DMS153 treated with DMSO at 0.1 percent for 48 hours (cell line): ENCODE measurements at regions not wholly inside any gene's neighbourhood (a gene's known extent, or its start where the extent isn't known, plus 50 kb on each side); places are given as distances from the start of the nearest gene placed in this dataset.

Experiments
- DNase-seq: peaks from one replicate; lab custom pipeline; 2025; ENCODE audit not compliant: unreplicated experiment; lab: John Stamatoyannopoulos, UW

- no peak for DNase-seq
Measured at GRCh38 chr4:19010761-19011160, 989.2 kb upstream of the LCORL start.

- no peak for DNase-seq
Measured at GRCh38 chr4:19009881-19010280, 988.3 kb upstream of the LCORL start.

- DNase-seq = no peak
Measured at GRCh38 chr4:19005211-19005610, 983.7 kb upstream of the LCORL start.

- DNase-seq = no peak
Measured at GRCh38 chr4:19002170-19002569, 980.6 kb upstream of the LCORL start.

- DNase-seq = no peak
Measured at GRCh38 chr4:18999595-18999994, 978.0 kb upstream of the LCORL start.

- no peak for DNase-seq
Measured at GRCh38 chr4:18981234-18981615, 959.7 kb upstream of the LCORL start.

GRCh38 chr4:18980516-18981233 is 959.1 kb upstream of the LCORL start:
- no peak for DNase-seq

- no peak for DNase-seq
Measured at GRCh38 chr4:18976884-18977283, 955.3 kb upstream of the LCORL start.

- DNase-seq = no peak
Measured at GRCh38 chr4:18975916-18976808, 954.6 kb upstream of the LCORL start.

GRCh38 chr4:18973296-18973695 is 951.7 kb upstream of the LCORL start:
- no peak for DNase-seq

- no peak for DNase-seq
Measured at GRCh38 chr4:18961879-18962278, 940.3 kb upstream of the LCORL start.

- no peak for DNase-seq
Measured at GRCh38 chr4:18961266-18961665, 939.7 kb upstream of the LCORL start.

GRCh38 chr4:18957716-18958115 is 936.2 kb upstream of the LCORL start:
- DNase-seq = no peak

GRCh38 chr4:18954538-18954937 is 933.0 kb upstream of the LCORL start:
- DNase-seq = no peak

- DNase-seq = no peak
Measured at GRCh38 chr4:18953613-18954012, 932.1 kb upstream of the LCORL start.

GRCh38 chr4:18945464-18945863 is 923.9 kb upstream of the LCORL start:
- no peak for DNase-seq

- no peak for DNase-seq
Measured at GRCh38 chr4:18942874-18943273, 921.3 kb upstream of the LCORL start.

- DNase-seq = no peak
Measured at GRCh38 chr4:18938343-18939099, 917.0 kb upstream of the LCORL start.

- no peak for DNase-seq
Measured at GRCh38 chr4:18937746-18938145, 916.2 kb upstream of the LCORL start.

- DNase-seq = no peak
Measured at GRCh38 chr4:18937080-18937479, 915.5 kb upstream of the LCORL start.

- DNase-seq = no peak
Measured at GRCh38 chr4:18935659-18936345, 914.2 kb upstream of the LCORL start.
